ENCODE measurements at regions not wholly inside any gene's neighbourhood (a gene's known extent, or its start where the extent isn't known, plus 50 kb on each side); places are given as distances from the start of the nearest gene placed in this dataset.

DNA sequence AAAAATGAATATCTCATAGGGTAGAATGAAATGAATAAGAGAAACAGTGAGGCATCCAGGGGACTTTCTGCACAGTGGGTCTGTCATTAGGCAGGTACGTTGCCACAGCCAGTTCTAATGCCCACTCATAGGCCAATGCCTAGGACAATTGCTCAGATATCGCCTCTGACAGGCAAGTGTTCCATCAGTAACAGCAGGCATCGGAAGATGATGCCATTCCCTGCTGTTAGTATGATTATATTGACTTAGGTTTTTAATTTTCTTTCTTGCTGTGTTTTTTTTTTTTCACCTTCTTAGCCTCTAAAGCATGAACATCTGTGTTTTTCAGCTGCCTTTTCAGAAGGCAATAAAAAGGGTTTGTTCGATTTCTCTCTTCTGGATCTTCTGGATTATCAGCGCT lies 90.7 kb downstream of the PRL start:
- no peak for FAIRE-seq
- peaks cover 3% of the 10 kb centered on the region for H3K4me1 ChIP-seq (ENCODE audit: control insufficient read depth, extremely low read depth, insufficient read depth, low read length)
- H3K27me3 ChIP-seq (ENCODE audit: control insufficient read depth in 2 of 2, insufficient read depth in 2 of 2, low read length in 2 of 2) = no peaks in the 10 kb centered on the region
- no peak overlapping the region for H3K27ac ChIP-seq (ENCODE audit: insufficient read depth, low read depth, low read length)
- no peaks in the 10 kb centered on the region for H3K9me1 ChIP-seq (replicated peaks; ENCODE audit: control insufficient read depth, extremely low read depth, insufficient read depth, low read length)
- H3K9me3 ChIP-seq (replicated peaks; ENCODE audit: control insufficient read depth, insufficient read depth, low read length) = no peaks in the 10 kb centered on the region
- dilution Hi-C loops (cut with MboI; ENCODE audit: extremely low pct_ligation_motif_present, low sequenced_read_pairs) = no loop called here
- no peaks in the 10 kb centered on the region for H4K20me1 ChIP-seq (replicated peaks; ENCODE audit: control insufficient read depth, extremely low read depth, insufficient read depth, low read length)
- BruUV-seq (replicated peaks) = no TSS peak
- no peak overlapping the region for H3K9ac ChIP-seq (replicated peaks; ENCODE audit: extremely low read depth, insufficient read depth, low read length)
- POLR2A ChIA-PET = no interaction called here
- H3K4me3 ChIP-seq (replicated peaks in 1 of 3; ENCODE audit: insufficient read depth in 1 of 3, low read depth in 1 of 3, low read length in 3 of 3) = no peak overlapping the region
- no peak overlapping the region for H3K4me2 ChIP-seq (ENCODE audit: insufficient read depth, low read length)
- TF ChIP-seq GATA2 (IDR thresholded peaks at IDR 0.05; ENCODE audit: insufficient read depth, insufficient read length, low read depth, low read length) (no peak), EZH2 (IDR thresholded peaks at IDR 0.05; ENCODE audit: borderline replicate concordance, low read depth, low read length, severe bottlenecking) (no peak), MYC (IDR thresholded peaks at IDR 0.05; ENCODE audit: low read depth, low read length) (no peak), FOS (IDR thresholded peaks at IDR 0.05; ENCODE audit: borderline replicate concordance, insufficient read depth, low read length) (no peak)
- TF ChIP-seq, protein P1, sequence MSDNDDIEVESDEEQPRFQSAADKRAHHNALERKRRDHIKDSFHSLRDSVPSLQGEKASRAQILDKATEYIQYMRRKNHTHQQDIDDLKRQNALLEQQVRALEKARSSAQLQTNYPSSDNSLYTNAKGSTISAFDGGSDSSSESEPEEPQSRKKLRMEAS (IDR thresholded peaks at IDR 0.05; ENCODE audit: insufficient read depth, insufficient read length) = no peak
- H3K79me2 ChIP-seq (ENCODE audit: control insufficient read depth, insufficient read depth, low read length) = no peaks in the 10 kb centered on the region
- no peaks in the 10 kb centered on the region for H3K36me3 ChIP-seq (ENCODE audit: control insufficient read depth in 2 of 2, extremely low read depth in 1 of 2, insufficient read depth in 2 of 2, low read length in 2 of 2)
- H2AFZ ChIP-seq (ENCODE audit: low read depth, low read length) = no peak overlapping the region
- DNase-seq (ENCODE audit: low read depth, low spot score) = no peak
- intact Hi-C loops (cut with micrococcal nuclease) = no loop called here
- CTCF ChIA-PET = no interaction called here

GRCh38 chr6:22208026-22208425 lies 88.8 kb downstream of the PRL start:
- FAIRE-seq = no peak
- DNase-seq (ENCODE audit: low read depth, low spot score) = no peak
- ChIA-PET CTCF (interaction anchor here (1.2 kb wide), 1 partner anchor 8 kb away, joined by 3 read pairs; no protein-coding TSS in a partner anchor), POLR2A (interaction anchor here (0.6 kb wide), 1 partner anchor 609 kb away, joined by 6 read pairs; no protein-coding TSS in a partner anchor)
- Histone ChIP-seq H3K4me1 (ENCODE audit: control insufficient read depth, extremely low read depth, insufficient read depth, low read length) (peaks cover 3% of the 10 kb centered on the region), H3K9me3 (replicated peaks; ENCODE audit: control insufficient read depth, insufficient read depth, low read length) (no peaks in the 10 kb centered on the region), H3K4me3 (replicated peaks in 1 of 3; ENCODE audit: insufficient read depth in 1 of 3, low read depth in 1 of 3, low read length in 3 of 3) (no peak overlapping the region), H3K79me2 (ENCODE audit: control insufficient read depth, insufficient read depth, low read length) (no peaks in the 10 kb centered on the region), H3K27ac (ENCODE audit: insufficient read depth, low read depth, low read length) (no peak overlapping the region), H3K9ac (replicated peaks; ENCODE audit: extremely low read depth, insufficient read depth, low read length) (no peak overlapping the region), H3K4me2 (ENCODE audit: insufficient read depth, low read length) (no peak overlapping the region), H4K20me1 (replicated peaks; ENCODE audit: control insufficient read depth, extremely low read depth, insufficient read depth, low read length) (no peaks in the 10 kb centered on the region), H3K9me1 (replicated peaks; ENCODE audit: control insufficient read depth, extremely low read depth, insufficient read depth, low read length) (no peaks in the 10 kb centered on the region), H3K36me3 (ENCODE audit: control insufficient read depth in 2 of 2, extremely low read depth in 1 of 2, insufficient read depth in 2 of 2, low read length in 2 of 2) (no peaks in the 10 kb centered on the region), H3K27me3 (ENCODE audit: control insufficient read depth in 2 of 2, insufficient read depth in 2 of 2, low read length in 2 of 2) (no peaks in the 10 kb centered on the region), H2AFZ (ENCODE audit: low read depth, low read length) (no peak overlapping the region)
- dilution Hi-C loops (cut with MboI; ENCODE audit: extremely low pct_ligation_motif_present, low sequenced_read_pairs) (no loop called here), intact Hi-C loops (cut with micrococcal nuclease) (no loop called here)
- TF ChIP-seq, protein P2, sequence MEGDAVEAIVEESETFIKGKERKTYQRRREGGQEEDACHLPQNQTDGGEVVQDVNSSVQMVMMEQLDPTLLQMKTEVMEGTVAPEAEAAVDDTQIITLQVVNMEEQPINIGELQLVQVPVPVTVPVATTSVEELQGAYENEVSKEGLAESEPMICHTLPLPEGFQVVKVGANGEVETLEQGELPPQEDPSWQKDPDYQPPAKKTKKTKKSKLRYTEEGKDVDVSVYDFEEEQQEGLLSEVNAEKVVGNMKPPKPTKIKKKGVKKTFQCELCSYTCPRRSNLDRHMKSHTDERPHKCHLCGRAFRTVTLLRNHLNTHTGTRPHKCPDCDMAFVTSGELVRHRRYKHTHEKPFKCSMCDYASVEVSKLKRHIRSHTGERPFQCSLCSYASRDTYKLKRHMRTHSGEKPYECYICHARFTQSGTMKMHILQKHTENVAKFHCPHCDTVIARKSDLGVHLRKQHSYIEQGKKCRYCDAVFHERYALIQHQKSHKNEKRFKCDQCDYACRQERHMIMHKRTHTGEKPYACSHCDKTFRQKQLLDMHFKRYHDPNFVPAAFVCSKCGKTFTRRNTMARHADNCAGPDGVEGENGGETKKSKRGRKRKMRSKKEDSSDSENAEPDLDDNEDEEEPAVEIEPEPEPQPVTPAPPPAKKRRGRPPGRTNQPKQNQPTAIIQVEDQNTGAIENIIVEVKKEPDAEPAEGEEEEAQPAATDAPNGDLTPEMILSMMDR (IDR thresholded peaks at IDR 0.05; ENCODE audit: extremely low read depth in 1 of 2, insufficient read depth in 1 of 2, low read depth in 1 of 2, low read length in 2 of 2) = no peak
- TF ChIP-seq EZH2 (IDR thresholded peaks at IDR 0.05; ENCODE audit: borderline replicate concordance, low read depth, low read length, severe bottlenecking) (no peak), MYC (IDR thresholded peaks at IDR 0.05; ENCODE audit: low read depth, low read length) (no peak), POLR2A (IDR thresholded peaks at IDR 0.05; ENCODE audit: low read depth, low read length) (no peak), GATA2 (IDR thresholded peaks at IDR 0.05; ENCODE audit: insufficient read depth, insufficient read length, low read depth, low read length) (no peak), POLR2AphosphoS5 (IDR thresholded peaks at IDR 0.05; ENCODE audit: insufficient read depth, low read depth, low read length) (no peak), JUN (IDR thresholded peaks at IDR 0.05; ENCODE audit: borderline replicate concordance, insufficient read depth, insufficient read length, low read depth) (no peak), FOS (IDR thresholded peaks at IDR 0.05; ENCODE audit: borderline replicate concordance, insufficient read depth, low read length) (no peak)
- TF ChIP-seq, protein P1 (IDR thresholded peaks at IDR 0.05; ENCODE audit: insufficient read depth, insufficient read length) = no peak
- no TSS peak for BruUV-seq (replicated peaks)

Measured in endothelial cell of umbilical vein (primary cell).